Stimulated activated CD8-positive, alpha-beta memory T cell treated with anti-CD3 and anti-CD28 coated beads, Interleukin-7, amount 100 ng/mL, for 48 hours (primary cell): ENCODE measurements at regions not wholly inside any gene's neighbourhood (a gene's known extent, or its start where the extent isn't known, plus 50 kb on each side); places are given as distances from the start of the nearest gene placed in this dataset.
A peak's percentile ranks its signal among the peaks of the same experiment; 100 is the strongest.

Experiments used
- DNase-seq, 2 donors: peaks; one replicate each; pipeline ENCODE4 v3.0.0-alpha.2; 2020; ENCODE audit warnings: low read depth in 1 of 2; ENCODE audit errors: extremely low read depth in 1 of 2

DNA sequence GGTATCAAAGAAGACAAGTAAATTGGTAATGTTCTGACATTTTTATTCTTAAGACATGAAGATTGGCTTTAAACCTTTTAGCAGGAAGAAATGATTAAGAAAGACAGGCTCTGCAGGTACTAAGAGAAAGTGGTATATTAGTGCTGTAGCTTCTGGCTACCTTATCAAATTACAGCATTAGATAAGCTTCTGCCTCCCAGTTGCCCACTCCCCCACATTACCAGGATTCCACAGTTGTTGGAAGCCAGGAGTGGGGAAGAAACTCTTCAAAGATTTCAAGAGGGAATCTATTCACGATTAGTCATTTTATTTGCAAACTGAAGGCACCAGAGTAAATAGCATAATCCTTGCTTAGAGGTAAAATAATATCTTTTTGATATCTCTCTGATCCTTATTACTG, 274.9 kb downstream of the LMO4 start:
- no peak for DNase-seq

DNA sequence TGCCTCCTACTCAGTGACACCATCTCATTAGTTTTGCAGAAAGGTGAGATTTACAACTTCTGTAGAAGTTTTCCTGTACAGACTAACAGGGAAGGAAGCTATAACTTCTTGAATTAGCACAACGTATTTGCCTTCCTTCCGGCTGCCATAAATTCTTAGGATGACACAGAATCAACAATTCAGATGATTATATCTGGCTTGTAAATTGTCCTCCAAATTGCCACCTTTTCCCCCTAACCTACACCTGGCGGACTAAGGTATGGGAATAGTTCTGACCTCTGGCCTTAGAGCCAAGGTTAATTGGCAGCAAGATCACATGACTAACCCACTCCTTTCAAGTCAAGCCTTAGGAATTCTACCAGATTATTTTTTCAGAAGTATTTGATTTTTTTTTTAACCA, 284.3 kb downstream of the LMO4 start:
- DNase-seq: no peak

DNA sequence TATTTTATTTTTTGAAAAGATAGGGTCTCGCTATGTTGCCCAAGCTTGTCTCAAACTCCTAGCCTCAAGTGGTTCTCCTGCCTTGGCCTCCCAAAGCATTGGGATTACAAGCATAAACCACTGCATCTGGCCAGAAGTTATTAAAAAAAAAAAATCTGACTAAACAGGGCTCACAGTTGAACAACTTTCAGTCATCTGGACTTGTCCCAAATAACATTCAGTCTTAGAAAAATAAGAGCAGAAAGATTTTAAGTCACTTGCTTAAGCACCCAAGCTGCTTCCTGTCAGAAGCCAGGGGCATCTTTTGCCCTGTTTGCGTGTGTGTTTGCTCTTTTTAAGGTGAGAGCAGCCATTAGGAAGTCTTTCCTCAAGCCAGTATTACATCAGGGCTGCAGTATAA, 286.8 kb downstream of the LMO4 start:
- DNase-seq: no peak

DNA sequence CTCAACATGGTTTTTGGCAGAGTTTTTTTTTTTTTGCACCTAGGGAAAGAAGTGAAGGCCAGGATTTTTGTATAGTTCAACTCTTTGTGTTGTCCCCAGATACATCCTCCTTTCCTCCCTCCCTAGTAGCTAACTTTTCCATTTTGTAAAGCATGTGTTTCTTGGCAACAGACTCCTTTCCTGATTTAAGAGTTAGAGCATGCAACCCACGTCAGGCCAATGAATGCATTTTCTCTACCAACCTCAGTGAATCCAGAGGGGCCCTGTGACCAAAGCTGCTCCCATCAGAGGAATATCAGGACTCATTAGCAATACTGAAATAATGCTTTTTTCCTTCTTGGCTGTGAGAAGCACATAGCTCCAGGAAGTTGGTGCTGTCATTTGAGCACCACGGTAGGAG, 287.2 kb downstream of the LMO4 start:
- DNase-seq: no peak

DNA sequence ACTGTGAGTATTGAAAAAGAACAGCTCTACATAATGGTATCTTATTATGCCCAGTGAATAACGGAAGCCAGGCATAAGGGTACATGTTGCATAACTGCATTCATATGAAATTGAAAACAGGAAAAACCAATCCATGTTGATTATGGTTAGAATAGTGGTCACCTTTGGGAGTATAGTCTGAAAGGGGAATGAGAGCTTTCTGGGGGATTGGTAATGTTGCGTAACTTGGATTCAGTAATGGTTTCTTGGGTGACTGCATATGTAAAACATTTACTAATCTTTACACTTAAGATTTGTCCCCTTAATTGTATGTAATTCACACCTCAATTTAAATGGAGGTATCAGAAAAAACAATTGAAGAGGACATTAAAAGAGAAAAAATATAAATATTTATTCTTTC, 292.1 kb downstream of the LMO4 start:
- DNase-seq: no peak

DNA sequence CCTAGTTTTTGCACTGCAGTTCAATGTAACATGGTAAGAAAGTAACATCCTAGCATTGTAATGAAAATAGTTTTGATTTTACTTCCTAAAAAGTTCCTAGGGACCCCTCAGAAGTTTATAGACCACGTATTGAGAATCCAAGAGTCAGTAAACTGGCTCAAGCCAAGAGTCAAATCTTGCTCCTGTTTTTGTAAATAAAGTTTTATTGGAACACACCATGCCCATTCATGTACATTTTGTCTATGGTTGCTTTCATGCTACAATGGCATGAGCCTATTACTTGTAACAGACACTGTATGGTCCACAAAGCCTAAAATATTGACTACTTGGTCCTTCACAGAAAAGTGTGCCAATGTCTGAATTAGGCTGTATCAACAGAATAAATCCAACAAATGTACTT, 301.0 kb downstream of the LMO4 start:
- no peak for DNase-seq

DNA sequence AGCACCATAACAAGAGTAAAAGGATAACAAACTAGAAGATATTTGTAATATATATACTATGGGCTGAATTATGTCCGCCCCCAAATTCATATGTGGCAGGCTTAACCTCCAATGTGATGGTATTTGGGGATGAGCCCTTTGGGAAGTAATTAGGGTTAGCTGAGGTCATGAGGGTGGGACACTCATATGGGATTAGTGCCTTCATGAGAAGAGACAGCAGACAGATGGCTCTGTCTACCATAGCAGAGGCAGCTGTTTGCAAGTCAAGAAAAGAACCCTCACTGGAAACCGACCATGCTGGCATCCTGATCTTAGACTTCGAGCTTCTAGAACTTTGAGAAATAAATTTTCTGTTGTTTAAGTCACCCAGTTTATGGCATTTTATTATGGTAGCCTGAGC, 303.6 kb downstream of the LMO4 start:
- DNase-seq: no peak

DNA sequence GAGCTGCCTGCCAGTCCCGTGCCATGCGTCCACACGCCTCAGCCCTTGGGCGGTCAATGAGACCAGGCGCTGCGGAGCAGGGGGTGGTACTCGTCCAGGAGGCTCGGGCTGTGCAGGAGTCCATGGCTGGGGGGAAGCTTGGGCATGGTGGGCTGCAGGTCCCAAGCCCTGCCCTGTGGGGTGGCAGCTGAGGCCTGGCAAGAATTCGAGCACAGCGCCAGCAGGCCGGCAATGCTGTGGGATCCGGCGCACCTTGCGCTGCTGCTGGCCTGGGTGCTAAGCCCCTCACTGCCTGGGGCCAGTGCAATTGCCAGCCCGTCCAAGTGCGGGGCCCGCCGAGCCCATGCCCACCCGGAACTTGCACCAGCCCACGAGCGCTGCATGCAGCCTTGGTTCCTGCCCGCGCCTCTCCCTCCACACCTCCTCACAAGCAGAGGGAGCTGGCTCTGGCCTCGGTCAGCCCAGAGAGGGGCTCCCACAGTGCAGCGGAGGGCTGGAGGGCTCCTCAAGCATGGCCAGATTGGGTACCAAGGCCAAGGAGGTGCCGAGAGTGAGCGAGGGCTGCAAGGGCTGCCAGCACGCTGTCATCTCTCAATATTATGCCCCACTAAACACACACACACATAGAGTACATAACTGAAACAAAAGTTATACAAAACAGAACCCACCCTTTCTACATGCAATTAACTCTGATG, 307.7 kb downstream of the LMO4 start:
- no peak for DNase-seq

DNA sequence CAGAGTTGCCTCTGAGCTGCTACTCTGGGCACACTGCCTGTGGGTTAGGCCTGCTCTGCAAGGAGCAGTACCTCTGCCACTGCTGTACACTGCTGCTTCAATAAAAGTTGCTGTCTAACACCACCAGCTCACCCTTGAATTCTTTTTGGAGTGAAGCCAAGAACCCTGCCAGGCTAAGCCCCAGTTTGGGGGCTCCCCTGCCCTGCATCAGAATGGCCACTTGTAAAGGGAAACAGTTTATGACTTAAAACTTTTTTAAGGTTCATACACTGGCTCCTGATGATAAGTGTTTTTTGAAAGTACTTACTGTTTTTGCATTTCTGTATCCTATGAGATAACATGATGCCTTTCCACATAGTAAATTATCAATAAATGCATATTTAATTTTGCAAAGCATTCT, 310.0 kb downstream of the LMO4 start:
- DNase-seq: no peak

DNA sequence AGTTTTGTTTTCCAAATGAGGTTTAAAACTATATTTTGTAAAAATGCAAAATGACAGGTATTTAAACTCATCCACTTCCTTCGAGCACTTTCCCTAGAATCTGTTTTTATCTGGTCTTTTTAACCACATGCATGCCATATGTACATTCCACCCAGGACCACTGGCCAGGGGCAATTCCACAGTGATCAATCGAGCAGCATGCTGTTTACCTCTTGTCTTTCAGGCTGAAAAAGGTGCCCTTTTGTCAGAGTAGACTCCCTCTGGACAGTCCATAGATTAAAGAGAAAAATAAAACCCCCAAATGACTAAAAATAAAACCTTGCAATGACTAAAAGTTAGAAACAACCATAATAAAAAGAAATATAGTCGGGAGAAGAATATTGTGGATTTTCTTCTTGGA, 313.3 kb downstream of the LMO4 start:
- DNase-seq: no peak

DNA sequence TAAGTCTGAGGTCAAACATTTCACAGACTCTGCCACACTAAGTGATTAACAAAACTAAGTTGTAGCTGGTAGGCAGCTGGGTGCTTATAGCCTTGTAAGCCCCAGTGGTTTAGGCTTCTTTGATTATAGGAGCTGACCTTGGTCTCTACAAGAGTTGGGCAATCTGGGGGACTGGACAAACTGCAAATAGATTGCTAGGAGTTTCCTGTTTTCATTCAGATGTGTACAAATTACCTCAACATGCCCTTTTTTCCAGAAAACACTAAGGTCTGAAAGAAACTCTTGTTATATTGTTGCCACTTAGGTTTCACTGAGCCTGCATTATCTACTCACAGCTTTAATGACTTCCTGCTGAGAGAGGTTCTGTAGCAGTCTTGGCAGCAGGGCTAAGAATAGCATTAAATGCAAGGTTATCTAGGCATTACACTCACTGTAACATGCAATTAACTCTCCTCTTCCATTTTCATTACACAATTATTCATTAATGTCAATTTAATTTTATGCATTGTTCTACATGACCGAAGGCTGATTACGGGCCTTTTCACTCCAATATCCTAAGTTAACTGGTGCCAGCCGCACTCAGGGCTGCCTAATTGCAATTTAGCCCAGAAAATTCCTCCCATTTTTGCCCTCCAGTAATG, 314.0 kb downstream of the LMO4 start:
- no peak for DNase-seq

DNA sequence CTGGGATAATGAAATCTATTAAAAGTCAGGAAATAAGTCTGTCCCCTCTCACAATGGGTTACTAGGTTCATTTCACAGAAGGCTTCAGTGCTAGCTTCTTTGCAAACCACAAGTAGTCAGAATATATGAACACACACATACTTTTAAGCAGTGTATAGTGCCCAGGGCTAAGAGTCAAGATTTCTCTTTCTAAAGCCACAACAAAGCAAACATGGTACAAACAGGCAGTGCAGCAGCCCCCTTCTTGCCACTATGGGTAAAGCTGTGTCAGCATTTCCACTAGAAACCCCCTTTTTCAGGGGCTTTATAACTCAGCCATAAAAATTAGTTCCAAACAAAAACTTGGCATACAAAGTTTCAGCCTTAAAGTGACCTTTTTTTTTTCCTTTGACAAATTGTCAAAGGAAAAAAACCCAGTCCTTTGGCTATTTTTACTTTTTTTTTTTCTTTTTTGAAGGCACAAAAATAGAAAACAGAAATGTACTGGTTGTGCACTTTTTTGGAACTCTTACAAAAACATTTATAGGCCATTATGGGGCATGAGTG, 315.4 kb downstream of the LMO4 start:
- DNase-seq: no peak

DNA sequence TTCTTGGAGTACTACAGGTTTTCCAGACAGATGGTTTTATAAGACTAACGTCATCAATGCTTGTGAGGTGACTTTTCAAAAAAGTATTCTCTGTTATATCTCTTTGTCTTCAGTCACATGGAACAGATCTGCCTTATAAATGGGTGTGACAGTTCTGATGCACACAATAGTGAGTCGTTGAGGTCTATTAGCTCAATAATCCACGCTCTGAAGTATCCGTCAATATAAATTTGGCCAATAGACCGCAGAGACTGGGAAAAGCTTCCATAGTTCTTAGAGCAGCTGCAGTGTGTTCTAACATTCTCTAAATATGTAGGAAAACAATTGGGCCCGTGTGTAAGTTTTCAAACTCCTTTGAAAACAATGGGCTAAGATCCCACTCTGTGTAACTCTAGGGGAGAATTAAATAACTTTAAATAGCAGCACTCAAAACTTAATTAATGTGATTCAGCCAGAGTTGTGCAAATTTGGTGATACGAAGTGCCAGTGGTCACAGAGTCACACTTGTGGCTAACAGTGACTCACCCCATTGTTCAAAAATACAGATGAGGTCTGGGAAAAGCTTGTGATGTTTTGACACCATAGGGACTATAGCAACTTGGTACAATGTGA, 316.0 kb downstream of the LMO4 start:
- DNase-seq: peak in 1 of 2 donors; percentile 4

DNA sequence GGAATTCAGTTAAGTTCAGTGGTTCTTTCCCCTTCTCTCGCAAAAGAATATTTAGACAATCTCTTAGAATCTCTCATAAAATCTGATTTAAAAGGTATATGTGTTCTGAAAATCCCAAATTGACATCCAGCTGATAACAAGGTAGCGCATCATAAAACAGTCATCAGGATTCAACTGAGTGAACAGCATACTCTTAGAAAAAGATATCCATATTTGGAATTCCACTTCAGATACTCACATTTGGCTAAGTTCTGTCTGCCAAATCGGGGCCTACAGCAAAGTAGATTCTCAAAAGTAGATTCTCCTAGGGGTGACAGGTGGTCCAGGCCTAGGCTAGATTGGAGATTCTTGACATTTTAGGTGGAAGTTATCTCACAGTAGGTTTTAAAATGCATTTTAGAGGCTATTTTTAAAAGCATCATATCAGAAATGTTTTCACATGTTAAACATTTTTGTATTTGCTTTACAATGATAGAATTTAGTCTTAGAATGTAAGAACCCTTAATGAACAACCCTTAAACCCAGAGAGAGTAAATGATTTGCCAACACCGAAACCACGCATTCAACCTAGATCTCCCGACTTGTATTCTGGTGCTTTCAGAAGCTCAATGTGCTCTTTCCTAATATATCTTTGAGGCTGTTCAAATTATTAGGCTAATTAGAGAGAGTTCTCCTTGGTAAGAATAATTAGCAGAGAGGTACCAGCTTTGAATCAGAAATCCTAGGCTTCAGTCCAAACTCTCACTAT, 318.9 kb downstream of the LMO4 start:
- no peak for DNase-seq

DNA sequence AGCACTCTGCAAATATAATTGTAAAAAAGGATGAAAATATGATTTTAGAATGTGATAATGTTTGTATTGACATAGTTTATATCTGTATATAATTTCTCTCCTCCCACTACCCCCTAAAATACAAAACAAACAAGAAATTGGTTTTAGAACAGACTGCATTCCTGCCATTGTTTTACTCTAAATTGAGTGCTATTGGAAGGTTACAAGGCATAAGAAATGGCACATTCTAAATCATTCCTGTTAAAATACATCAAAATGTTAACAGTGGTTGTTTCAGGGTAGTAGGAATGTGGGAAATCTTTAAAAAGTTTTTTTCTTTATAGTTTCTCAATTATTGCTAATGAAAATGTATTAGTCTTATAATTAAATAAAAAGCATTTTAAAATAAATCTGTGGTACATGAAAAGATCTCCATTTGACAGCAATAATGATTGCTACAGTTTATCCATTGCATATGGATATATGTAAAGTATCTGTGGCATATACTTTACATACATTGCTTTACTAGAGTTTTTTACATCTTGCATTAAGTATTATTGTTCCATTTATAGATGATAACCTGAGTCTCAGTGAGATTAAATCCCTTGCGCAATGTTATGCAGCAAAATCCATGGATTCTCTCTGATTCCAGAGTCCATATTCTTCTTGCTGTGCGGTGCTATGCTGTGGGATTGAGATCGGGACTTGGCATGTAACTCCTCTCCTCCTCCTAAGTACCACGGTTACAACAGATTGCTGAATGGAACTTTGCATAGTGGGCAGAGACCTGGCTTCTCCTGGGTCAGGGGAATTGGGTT, 319.8 kb downstream of the LMO4 start:
- no peak for DNase-seq

DNA sequence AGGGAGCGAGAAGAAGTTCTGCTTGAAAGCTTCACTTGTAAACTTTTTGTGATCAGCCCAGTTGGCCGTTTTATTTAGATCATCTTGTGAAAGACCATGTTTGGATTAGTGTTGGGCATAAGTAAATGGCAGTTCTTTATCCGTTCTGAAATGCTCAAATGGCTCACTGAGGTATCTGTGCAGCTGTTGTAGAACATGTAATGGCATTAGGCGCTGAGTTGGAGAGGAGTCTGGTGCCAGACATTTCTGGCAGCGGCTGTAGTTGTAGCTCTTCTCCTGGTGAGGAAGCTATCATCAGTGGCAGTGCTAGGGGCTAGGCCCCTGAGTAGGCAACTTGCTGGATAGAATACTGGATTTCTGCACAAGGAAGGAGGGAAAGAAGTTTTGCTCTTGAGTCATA, 321.6 kb downstream of the LMO4 start:
- no peak for DNase-seq

DNA sequence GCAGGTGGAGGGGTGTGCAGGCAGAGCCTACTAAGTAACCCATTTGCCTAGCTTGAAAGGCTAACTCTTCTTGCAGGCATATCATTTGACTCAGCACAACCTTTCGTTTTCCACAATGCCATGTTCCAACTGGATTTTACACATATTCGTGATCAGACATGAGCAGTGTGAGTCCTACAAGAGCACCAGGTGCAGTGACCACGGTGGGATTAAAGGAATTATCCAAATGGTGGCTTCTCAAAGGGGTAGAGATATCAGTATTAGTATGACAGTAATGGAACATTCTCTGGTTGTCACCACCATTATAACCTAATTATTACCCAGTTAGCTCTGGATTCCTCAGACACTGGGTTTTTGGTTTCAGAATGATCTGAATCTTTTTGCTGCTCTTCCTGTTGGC, 323.5 kb downstream of the LMO4 start:
- no peak for DNase-seq

DNA sequence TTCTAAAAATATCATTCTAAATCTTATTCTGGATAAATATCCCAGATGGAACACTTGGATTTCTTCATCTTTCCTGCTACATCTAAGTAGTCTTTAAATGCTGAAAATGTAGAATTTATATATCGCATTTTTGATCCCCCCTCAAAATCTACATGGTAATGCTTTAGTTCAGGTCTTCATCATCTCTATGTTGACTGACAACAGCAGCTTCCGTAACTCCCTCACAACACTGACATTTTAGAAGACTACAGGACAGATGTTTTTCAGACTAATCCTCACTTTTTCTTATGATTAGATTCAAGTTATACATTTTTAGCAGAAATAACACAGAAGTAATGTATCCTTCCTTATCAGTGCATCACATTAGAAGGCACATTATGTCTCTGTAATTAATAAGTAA, 336.5 kb downstream of the LMO4 start:
- DNase-seq: no peak

DNA sequence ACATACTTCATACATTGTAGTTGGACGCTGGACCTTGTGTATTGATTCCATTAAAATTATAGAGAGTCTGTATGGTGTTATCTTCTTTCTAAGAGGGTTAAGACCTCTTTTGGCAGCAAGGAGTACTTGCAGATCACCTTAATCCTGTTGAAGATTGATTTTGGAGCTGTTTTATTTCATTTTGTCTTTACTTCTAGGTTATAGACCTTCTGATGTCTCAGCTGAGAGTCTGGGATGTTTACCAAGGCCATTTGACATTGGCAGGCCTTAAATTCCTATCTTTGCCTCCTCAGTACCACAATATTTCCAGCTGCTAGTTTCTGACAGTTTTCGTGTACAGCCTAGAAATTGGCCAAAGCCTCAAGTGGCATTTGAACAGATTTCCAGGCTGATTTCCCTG, 338.0 kb downstream of the LMO4 start:
- no peak for DNase-seq

DNA sequence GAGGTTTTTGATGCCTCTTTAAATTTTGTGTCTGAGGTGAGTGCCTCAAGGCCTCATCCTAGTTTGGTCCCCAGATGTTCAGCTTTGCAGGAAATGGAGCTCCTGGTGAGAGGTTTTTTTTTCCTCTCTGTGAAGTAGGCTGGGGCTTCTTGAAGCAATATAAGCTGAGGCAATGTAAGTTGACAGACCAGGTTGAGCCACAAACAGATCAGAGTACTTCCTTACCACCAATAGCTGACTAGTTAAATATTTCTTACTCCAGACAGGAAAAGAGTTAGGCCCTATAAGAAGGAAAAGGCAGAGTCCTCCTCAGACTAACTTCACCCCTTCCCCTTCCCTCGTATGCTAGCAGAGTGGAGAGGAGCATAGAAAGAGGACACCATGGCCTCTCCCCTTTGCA, 341.0 kb downstream of the LMO4 start:
- DNase-seq: no peak

DNA sequence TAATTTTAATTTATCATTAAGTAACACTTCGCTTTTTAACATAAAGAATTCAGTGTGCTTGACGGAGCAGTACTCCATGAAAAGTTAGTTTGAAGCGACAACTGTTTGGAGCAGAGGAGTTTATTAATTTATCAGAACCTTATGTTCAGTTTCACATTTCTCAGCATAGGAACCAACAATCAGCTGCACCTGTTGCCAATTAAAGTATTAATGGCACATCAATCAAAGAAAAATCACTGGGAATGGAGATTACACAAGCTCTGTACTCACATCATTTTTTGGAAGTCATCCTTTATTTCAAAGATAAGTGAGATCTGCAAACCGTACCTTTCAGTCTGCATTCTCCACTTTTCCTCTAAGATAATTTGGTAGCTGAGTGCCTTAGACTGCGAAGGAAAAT, 344.6 kb downstream of the LMO4 start:
- no peak for DNase-seq
